IMR-90 (cell line): ENCODE measurements at regions not wholly inside any gene's neighbourhood (a gene's known extent, or its start where the extent isn't known, plus 50 kb on each side); places are given as distances from the start of the nearest gene placed in this dataset.

Source experiments
- ATAC-seq: fragments of 200-7000 bp; cut with Tn5 transposase; 2 replicates; pipeline ENCODE4 v1.9.1; 2020; ENCODE audit warnings: low read depth, mild to moderate bottlenecking, moderate library complexity
- BruUV-seq: library from RNA; stranded (reverse); fragments of 400-500 nt; replicated peaks from 2 replicates; lab custom pipeline; 2021; lab: Mats Ljungman, UMichigan
- CTCF ChIA-PET: fragments of 300-600 bp; formaldehyde crosslinking; extraction: SDS; loops from one replicate; lab custom pipeline; 2021; ENCODE audit warnings: antibody characterized with exemption; lab: Yijun Ruan, JAX
- POLR2A ChIA-PET: fragments of 300-600 bp; sonication (Branson Sonifier 250); formaldehyde crosslinking; loops from one replicate; lab custom pipeline; 2022; ENCODE audit warnings: antibody characterized with exemption; ENCODE audit not compliant: unreplicated experiment; lab: Charles Lee
- DNase-seq: peaks from one replicate; pipeline ENCODE4 v3.0.0; 2013
- H2AFZ ChIP-seq: replicated peaks from 2 replicates; pipeline ENCODE3; 2013; ENCODE audit warnings: low read length, mild to moderate bottlenecking; ENCODE audit not compliant: poor library complexity
- H2AK5ac ChIP-seq: 2 replicates; pipeline ENCODE4 v1.6.1; 2013; ENCODE audit warnings: low read depth, low read length, inconsistent platforms
- H2AK9ac ChIP-seq: replicated peaks from 2 replicates; pipeline ENCODE3; 2013; ENCODE audit warnings: mild to moderate bottlenecking, low read depth, low read length, moderate library complexity; ENCODE audit not compliant: poor library complexity
- H2BK120ac ChIP-seq: 2 replicates; pipeline ENCODE4 v1.6.1; 2013; ENCODE audit warnings: low read depth, low read length, inconsistent platforms
- H2BK15ac ChIP-seq: 3 replicates; pipeline ENCODE4 v1.6.1; 2013; ENCODE audit warnings: low read depth, low read length, inconsistent platforms
- H2BK20ac ChIP-seq: 2 replicates; pipeline ENCODE4 v1.6.1; 2013; ENCODE audit warnings: low read depth, mild to moderate bottlenecking, inconsistent platforms, low read length, moderate library complexity
- H2BK5ac ChIP-seq: 2 replicates; pipeline ENCODE4 v1.6.1; 2013; ENCODE audit warnings: mild to moderate bottlenecking, low read depth, low read length, inconsistent platforms; ENCODE audit not compliant: poor library complexity, severe bottlenecking
- H3K14ac ChIP-seq: replicated peaks from 2 replicates; pipeline ENCODE4 v1.6.1; 2013; ENCODE audit warnings: low read depth, low read length, inconsistent platforms
- H3K18ac ChIP-seq: 2 replicates; pipeline ENCODE4 v1.6.1; 2013; ENCODE audit warnings: low read depth, low read length, control low read depth
- H3K23ac ChIP-seq: 2 replicates; pipeline ENCODE4 v1.6.1; 2013; ENCODE audit warnings: low read depth, low read length, inconsistent platforms
- H3K27ac ChIP-seq: 2 replicates; pipeline ENCODE4 v1.5.1; 2013; ENCODE audit warnings: mild to moderate bottlenecking, control low read depth, low read length; ENCODE audit not compliant: insufficient read depth
- H3K27me3 ChIP-seq: 2 replicates; pipeline ENCODE4 v1.6.1; 2013; ENCODE audit warnings: low read length; ENCODE audit not compliant: control insufficient read depth, insufficient read depth
- H3K36me3 ChIP-seq: 2 replicates; pipeline ENCODE4 v1.6.1; 2013; ENCODE audit warnings: low read length, mixed read lengths; ENCODE audit not compliant: control insufficient read depth, insufficient read depth
- H3K4ac ChIP-seq: 2 replicates; pipeline ENCODE4 v1.6.1; 2013; ENCODE audit warnings: low read depth, low read length, inconsistent platforms
- H3K4me1 ChIP-seq: 2 replicates; pipeline ENCODE4 v1.6.1; 2013; ENCODE audit warnings: low read length, mixed read lengths; ENCODE audit not compliant: control insufficient read depth, insufficient read depth
- H3K4me2 ChIP-seq: 2 replicates; pipeline ENCODE4 v1.6.1; 2013; ENCODE audit warnings: low read depth, mild to moderate bottlenecking, control low read depth, low read length, moderate library complexity
- H3K4me3 ChIP-seq: 2 replicates; pipeline ENCODE4 v1.5.1; 2013; ENCODE audit warnings: low read depth, mild to moderate bottlenecking, control low read depth, low read length, moderate library complexity; ENCODE audit not compliant: insufficient read depth
- H3K56ac ChIP-seq: 2 replicates; pipeline ENCODE4 v1.6.1; 2013; ENCODE audit warnings: low read length, inconsistent platforms; ENCODE audit not compliant: insufficient read depth; ENCODE audit errors: extremely low read depth
- H3K79me1 ChIP-seq, 2 experiments: 2 replicates each; pipeline ENCODE4 v1.6.1; 2013; ENCODE audit warnings: low read length in 2 of 2, inconsistent platforms in 1 of 2, low read depth in 1 of 2
- H3K9ac ChIP-seq: 2 replicates; pipeline ENCODE4 v1.6.1; 2013; ENCODE audit warnings: low read depth, low read length, control low read depth
- H3K9me1 ChIP-seq: 2 replicates; pipeline ENCODE4 v1.6.1; 2013; ENCODE audit warnings: low read length, inconsistent platforms; ENCODE audit not compliant: insufficient read depth
- H3K9me3 ChIP-seq: 2 replicates; pipeline ENCODE4 v1.6.1; 2013; ENCODE audit warnings: low read length; ENCODE audit not compliant: control insufficient read depth, insufficient read depth
- H4K20me1 ChIP-seq: 2 replicates; pipeline ENCODE4 v1.6.1; 2013; ENCODE audit warnings: low read length, inconsistent platforms; ENCODE audit not compliant: insufficient read depth
- H4K5ac ChIP-seq: 2 replicates; pipeline ENCODE4 v1.6.1; 2013; ENCODE audit warnings: mild to moderate bottlenecking, low read depth, low read length, control low read depth
- H4K8ac ChIP-seq, 2 experiments: 2 replicates each; pipeline ENCODE4 v1.6.1; 2013; ENCODE audit warnings: low read depth in 2 of 2, low read length in 2 of 2, control low read depth in 1 of 2, inconsistent platforms in 1 of 2
- H4K91ac ChIP-seq: 2 replicates; pipeline ENCODE4 v1.6.1; 2013; ENCODE audit warnings: low read depth, low read length, inconsistent platforms; ENCODE audit not compliant: insufficient read depth
- BHLHE40 ChIP-seq: fragments of 150-350 bp; IDR thresholded peaks from 2 replicates; pipeline ENCODE4 v1.6.1; 2016; ENCODE audit warnings: mild to moderate bottlenecking, low read depth, low read length
- CEBPB ChIP-seq: IDR thresholded peaks from 2 replicates; pipeline ENCODE4 v1.6.1; 2012; ENCODE audit warnings: low read depth, low read length, improper control_type of control experiment
- FOS ChIP-seq: fragments of 150-350 bp; IDR thresholded peaks from 2 replicates; pipeline ENCODE4 v1.6.1; 2016; ENCODE audit warnings: low read depth, low read length
- MAZ ChIP-seq: IDR thresholded peaks from 2 replicates; pipeline ENCODE4 v1.6.1; 2012; ENCODE audit warnings: low read depth, mild to moderate bottlenecking, low read length, improper control_type of control experiment, moderate library complexity, borderline replicate concordance
- MXI1 ChIP-seq: IDR thresholded peaks from 2 replicates; pipeline ENCODE4 v1.6.1; 2012; ENCODE audit warnings: low read depth, mild to moderate bottlenecking, low read length, moderate library complexity, borderline replicate concordance
- NFE2L2 ChIP-seq: fragments of 150-350 bp; IDR thresholded peaks from 2 replicates; pipeline ENCODE4 v1.6.1; 2016; ENCODE audit warnings: low read depth, mild to moderate bottlenecking, low read length
- POLR2A ChIP-seq: IDR thresholded peaks from 2 replicates; pipeline ENCODE4 v1.6.1; 2012; ENCODE audit warnings: mild to moderate bottlenecking, low read depth, low read length
- RAD21 ChIP-seq: IDR thresholded peaks from 2 replicates; pipeline ENCODE4 v1.6.1; 2012; ENCODE audit warnings: low read length, improper control_type of control experiment
- RCOR1 ChIP-seq: IDR thresholded peaks from 2 replicates; pipeline ENCODE4 v1.6.1; 2012; ENCODE audit warnings: mild to moderate bottlenecking, low read length, improper control_type of control experiment; ENCODE audit not compliant: insufficient replicate concordance
- RFX5 ChIP-seq: IDR thresholded peaks from 2 replicates; pipeline ENCODE4 v1.8.0; 2012; ENCODE audit warnings: low read depth, mild to moderate bottlenecking, low read length, moderate library complexity
- SMC3 ChIP-seq: fragments of 150-350 bp; IDR thresholded peaks from 2 replicates; pipeline ENCODE4 v1.6.1; 2016; ENCODE audit warnings: low read depth, mild to moderate bottlenecking, antibody characterized with exemption, low read length, moderate library complexity
- WGBS, 2 experiments: methylation state at CpG; one replicate each; pipeline versions ENCODE4 v1.1.5 to v1.1.7; 2013; ENCODE audit warnings: missing lambda C conversion rate in 2 of 2; ENCODE audit not compliant: insufficient read length in 1 of 2; ENCODE audit errors: extremely low coverage in 2 of 2; 5-methylcytosine and 5-hydroxymethylcytosine counted together
- dilution Hi-C: fragments of 300-500 bp; cut with HindIII; formaldehyde crosslinking; loops from one replicate; pipeline ENCODE4 v1.14.3; 2018; ENCODE audit warnings: low sequenced_read_pairs; ENCODE audit not compliant: unreplicated experiment
- in situ Hi-C: fragments of 300-500 bp; cut with MboI; formaldehyde crosslinking; loops from 3 replicates; pipeline ENCODE4 v1.14.3; 2019; ENCODE audit warnings: low sequenced_read_pairs, inconsistent platforms, mixed read lengths
- intact Hi-C: fragments of 100-400 bp; cut with micrococcal nuclease; formaldehyde crosslinking; loops from 2 replicates; pipeline ENCODE4 v1.10.0; 2022
- TF ChIP-seq, protein P1 (sequence below): fragments of 150-350 bp; IDR thresholded peaks from 2 replicates; pipeline ENCODE4 v1.6.1; 2016; ENCODE audit warnings: low read depth, mild to moderate bottlenecking, low read length, moderate library complexity, borderline replicate concordance
- TF ChIP-seq, protein P2 (sequence below): fragments of 150-350 bp; IDR thresholded peaks from 2 replicates; pipeline ENCODE4 v1.6.1; 2017; ENCODE audit warnings: mild to moderate bottlenecking, antibody characterized with exemption, low read length, low read depth

DNA sequence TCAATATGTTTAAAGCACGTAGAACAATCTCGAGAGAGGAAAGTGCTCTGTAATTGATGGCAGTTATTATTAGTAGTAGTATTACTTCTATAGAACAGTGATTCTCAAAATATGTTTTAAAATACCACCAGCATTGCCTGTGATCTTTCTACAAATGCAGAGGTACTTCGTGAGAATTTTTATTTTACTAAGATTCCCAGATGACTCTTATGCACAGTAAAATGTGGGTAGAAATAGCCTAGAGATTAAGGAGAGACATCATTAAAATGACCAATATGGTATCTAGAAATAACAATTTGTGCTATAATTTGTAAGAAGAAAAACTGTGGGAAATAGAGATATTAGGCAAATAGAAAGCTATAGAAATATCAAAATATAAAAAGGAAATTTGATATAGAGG is 157.9 kb downstream of the SUCNR1 start:
- no peak for TF ChIP-seq RCOR1
- TF ChIP-seq, protein P1, sequence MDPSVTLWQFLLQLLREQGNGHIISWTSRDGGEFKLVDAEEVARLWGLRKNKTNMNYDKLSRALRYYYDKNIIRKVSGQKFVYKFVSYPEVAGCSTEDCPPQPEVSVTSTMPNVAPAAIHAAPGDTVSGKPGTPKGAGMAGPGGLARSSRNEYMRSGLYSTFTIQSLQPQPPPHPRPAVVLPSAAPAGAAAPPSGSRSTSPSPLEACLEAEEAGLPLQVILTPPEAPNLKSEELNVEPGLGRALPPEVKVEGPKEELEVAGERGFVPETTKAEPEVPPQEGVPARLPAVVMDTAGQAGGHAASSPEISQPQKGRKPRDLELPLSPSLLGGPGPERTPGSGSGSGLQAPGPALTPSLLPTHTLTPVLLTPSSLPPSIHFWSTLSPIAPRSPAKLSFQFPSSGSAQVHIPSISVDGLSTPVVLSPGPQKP, result no peak
- no peak for TF ChIP-seq POLR2A
- TF ChIP-seq, protein P2, sequence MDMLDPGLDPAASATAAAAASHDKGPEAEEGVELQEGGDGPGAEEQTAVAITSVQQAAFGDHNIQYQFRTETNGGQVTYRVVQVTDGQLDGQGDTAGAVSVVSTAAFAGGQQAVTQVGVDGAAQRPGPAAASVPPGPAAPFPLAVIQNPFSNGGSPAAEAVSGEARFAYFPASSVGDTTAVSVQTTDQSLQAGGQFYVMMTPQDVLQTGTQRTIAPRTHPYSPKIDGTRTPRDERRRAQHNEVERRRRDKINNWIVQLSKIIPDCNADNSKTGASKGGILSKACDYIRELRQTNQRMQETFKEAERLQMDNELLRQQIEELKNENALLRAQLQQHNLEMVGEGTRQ, result no peak
- TF ChIP-seq RAD21, result no peak
- no peak for TF ChIP-seq MXI1
- TF ChIP-seq SMC3, result no peak
- TF ChIP-seq BHLHE40, result no peak
- TF ChIP-seq NFE2L2, result no peak
- no peak for TF ChIP-seq MAZ
- TF ChIP-seq FOS, result no peak
- no peak for TF ChIP-seq CEBPB
- TF ChIP-seq RFX5, result no peak
- Histone ChIP-seq H3K4me3 (no peak overlapping the region), H3K23ac (no peak overlapping the region), H3K4me1 (no peaks in the 10 kb centered on the region), H3K4me2 (no peak overlapping the region), H4K91ac (no peak overlapping the region), H4K8ac (no peak overlapping the region), H2AK9ac (no peak overlapping the region), H3K56ac (no peak overlapping the region), H3K14ac (no peak overlapping the region), H3K27ac (no peak overlapping the region), H2BK15ac (no peak overlapping the region; the same call in 2 of the 3 replicates), H3K79me1 (no peaks in the 10 kb centered on the region), H4K5ac (no peak overlapping the region), H3K18ac (no peak overlapping the region), H2BK120ac (no peak overlapping the region), H3K27me3 (no peaks in the 10 kb centered on the region), H2AFZ (no peak overlapping the region), H2BK20ac (no peak overlapping the region), H3K9me1 (no peaks in the 10 kb centered on the region; the same call in 1 of the 2 replicates), H2AK5ac (no peak overlapping the region), H4K20me1 (no peaks in the 10 kb centered on the region), H3K9ac (no peak overlapping the region), H2BK5ac (no peak overlapping the region), H3K36me3 (no peaks in the 10 kb centered on the region), H3K4ac (no peak overlapping the region), H3K9me3 (no peaks in the 10 kb centered on the region)
- in situ Hi-C loops, result no loop called here
- dilution Hi-C loops, result no loop called here
- DNase-seq (no peak), ATAC-seq (no peak)
- intact Hi-C loops, result no loop called here
- POLR2A ChIA-PET, result no interaction called here
- CTCF ChIA-PET, result no interaction called here
- BruUV-seq, result no TSS peak
- no CpG with 5 or more reads among the region's 3 CpGs for WGBS, 2 experiments
